ENCODE measurements at regions not wholly inside any gene's neighbourhood (a gene's known extent, or its start where the extent isn't known, plus 50 kb on each side); places are given as distances from the start of the nearest gene placed in this dataset.
A peak's percentile ranks its signal among the peaks of the same experiment; 100 is the strongest.
"Not testable (repeated sequence)": the region's sequence is repeated elsewhere in the genome, so short reads cannot be mapped to it uniquely, and the experiment has no call there.

DNA sequence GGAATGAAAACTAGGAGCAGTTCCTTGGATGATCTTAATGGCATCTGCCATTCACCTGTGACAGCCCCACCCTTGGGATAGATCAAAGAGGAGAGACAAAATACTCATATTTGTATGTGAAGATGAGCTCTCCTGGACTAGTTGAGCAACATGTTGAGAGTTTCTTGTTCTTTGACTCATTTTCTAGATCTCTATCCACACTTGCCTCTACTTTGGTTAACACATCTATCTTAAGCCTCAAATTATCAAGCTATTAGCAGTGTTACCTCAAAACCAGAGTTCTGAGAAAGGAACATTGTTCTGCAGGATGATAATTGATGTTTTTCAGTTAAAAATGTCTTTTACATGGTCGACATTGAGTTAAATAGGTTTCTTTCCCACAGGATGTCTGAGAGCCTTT, 94.2 kb upstream of the TEX13D start:
- no peak for DNase-seq (ENCODE audit: low read depth)

DNA sequence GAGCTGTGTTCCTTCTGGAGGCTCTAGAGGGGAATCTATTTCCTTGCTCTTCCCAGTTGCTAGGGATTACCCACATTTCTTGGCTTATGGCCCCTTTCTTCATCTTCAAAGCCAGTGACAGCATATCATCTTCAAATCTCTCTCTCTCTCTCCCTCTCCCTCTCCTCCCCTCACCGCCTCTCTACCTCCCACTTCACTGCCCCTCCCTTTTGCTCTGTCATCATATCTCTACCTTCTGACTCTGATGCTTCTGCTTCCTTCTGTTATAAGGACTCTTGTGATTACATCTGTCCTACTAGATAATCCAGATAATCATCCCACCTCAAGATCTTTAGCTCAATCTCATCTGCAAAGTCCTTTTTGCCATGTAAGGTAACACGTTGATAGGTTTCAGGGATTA, 93.1 kb upstream of the TEX13D start:
- DNase-seq (ENCODE audit: low read depth): no peak

DNA sequence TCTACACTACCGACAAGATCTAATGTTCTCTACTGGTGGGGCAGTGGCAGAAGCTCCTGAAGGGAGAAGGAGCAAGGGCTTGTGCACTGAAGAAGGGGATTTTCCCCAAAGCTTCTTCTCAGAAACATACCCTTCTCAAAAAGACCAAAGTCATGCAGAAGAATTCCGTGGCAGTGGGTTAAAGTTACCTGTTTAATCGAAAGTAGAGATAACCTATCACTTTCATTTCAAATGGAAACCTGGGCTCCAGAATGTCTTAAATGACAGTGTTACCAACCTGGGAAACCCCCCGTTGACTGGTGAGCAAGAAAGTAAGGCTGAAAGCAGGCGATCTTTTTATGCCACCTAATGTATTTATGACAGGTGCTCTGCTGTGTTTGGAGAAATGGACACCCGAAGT, 92.5 kb upstream of the TEX13D start:
- no peak for DNase-seq (ENCODE audit: low read depth)

DNA sequence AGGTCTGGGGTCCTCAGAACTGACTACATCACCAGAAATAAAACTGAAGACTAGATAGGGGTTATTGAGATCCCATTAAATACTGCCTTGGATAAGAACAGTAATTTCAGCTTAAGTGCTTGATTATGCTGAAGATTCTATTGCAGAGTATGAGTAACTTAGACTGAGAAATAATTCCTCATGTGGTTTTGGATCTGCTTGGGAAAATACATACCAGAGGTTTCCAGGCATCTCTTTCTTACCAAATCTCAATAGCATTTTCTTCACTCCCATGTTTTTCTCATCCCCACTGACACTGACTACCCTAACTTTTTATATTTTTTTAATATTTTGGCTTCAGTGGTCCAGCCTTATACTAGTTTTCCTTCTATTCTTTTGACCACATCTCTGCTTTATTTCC, 92.0 kb upstream of the TEX13D start:
- no peak for DNase-seq (ENCODE audit: low read depth)

DNA sequence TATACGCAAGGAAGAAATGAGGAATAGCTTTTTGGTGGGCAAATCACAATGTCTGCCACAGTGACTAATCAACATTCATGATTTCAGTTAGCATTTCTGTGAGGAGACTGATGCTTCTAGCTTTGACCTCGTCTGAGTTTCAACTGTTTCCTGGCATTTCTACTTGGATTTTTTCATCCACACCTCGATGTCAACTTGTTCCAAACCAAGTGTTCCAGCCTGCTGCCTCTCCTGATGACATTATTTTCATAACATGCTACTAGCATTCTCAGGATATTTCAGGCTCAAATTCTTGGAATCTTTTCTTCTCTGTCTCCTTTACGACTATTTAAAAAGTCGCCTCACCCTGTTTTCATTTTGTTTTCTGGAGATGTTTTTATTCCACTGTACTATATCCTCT, 90.3 kb upstream of the TEX13D start:
- DNase-seq (ENCODE audit: low read depth): no peak

DNA sequence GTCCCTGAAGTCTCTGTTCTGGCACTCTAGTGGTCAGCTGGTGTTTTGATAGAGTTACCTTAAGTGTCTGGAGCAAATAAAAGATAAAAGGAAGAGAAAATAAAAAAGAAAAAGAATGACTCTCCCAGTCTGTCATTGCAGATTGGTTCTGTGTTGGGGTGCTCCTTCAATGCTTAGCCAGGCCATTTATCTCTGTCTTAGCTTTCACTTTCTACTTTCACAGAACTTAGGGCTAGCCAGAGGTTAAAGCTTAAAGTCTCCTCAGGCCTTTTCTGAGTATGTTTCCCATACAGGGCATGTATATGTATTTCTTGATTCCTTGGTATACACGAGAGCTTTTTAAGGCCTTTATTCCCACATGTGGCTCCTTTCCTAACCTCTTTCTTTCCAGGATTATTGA, 83.1 kb upstream of the TEX13D start:
- DNase-seq (ENCODE audit: low read depth): no peak

DNA sequence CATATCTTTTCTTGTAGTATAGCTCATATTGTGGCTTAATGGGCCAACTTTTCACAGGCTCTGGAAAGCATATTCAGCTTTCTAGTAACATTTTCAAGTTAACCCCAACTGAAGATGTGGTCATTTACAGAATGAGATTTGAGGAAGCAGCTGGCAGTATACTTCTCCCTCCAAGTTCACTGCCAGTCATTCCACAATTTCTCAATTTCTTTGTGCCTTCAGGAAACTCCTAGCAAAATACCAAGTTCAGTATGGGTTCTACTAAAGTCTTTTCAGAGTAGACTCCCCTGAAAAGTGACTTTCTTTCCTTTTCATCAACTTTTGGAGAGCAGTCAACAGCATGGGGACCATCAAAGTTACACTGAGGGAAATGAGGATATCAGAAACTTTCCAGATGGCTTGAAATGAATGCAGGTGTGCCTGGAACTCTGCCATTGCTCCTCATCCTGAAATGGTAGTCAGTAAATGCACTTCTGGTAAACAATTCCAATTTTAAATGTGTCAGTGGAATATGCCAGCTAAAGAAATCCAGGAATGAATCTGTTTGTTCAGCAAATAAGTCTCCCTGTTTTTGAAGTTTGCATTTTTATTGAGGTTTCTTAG, 81.5 kb upstream of the TEX13D start:
- no peak for DNase-seq (ENCODE audit: low read depth)

DNA sequence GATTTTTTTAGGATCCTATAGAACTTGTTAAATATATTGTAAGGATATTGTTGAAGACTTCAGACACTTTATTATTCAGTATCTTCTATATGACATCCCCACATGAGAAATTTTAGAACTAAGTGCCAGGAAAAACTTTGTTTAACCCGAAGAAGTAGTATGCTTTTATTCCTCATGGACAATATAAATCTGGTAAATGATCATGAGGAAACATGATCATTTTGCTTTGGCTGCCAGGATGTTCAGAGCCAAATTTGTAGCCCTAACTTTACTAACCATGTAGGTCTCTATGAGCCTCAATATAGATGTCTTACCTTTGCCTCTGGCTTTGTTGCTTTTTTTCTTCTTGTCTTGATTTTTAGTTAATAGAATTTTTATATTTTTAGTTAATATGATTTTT, 77.8 kb upstream of the TEX13D start:
- no peak for DNase-seq (ENCODE audit: low read depth)

DNA sequence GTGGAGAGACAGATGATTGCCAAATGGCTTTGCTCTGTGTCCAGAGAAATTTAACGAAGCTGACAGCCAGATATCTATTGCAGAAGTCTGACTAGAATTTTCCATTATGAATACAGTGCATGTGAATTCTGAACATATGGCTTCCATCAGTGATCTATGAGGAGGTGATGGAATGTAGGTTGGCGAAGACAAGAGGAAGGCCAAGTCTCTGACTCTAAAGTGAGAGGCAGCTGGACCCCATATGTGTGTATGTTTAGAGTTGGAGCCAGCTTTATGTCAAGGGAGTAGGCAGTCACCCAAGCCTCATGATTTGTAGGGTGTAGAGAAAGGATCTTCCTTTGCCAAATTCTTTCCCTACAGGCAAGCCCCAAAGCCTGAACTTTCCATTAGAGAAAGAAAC, 76.2 kb upstream of the TEX13D start:
- DNase-seq (ENCODE audit: low read depth): no peak

DNA sequence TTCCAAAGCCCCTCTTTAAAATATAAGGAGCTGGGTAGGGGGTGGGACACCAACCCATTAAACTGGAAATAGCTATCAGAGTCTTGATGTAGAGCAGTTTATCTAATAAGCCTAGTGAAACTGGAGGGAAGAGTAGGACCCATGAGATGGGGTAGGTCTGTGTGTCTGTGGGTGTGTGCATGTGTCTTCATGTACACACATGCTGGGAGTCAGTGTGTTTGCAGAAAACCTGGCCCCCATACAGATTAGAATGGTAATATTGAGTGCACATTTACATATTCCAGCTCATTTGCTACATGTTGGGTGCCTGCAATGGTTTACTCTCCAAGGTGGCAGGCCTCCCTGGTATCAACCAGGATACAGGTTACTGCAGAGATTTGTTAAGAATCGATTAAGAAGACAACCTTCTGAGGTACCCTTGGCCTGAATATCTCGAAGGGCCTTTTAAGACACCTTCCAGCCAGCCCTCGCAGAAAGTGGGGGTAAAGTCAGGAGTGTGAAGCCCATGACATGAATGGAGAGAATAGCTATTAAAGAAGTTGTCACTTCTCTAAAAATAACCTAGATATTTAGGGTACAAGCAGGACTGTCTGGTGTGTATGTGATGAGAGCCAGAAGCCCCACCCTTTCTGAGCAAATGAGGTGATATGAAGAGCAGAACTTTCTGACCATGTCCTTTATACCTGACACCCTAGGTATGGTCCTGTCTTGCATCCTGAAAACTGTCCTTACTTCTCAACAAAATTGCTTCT, 75.7 kb upstream of the TEX13D start:
- no peak for DNase-seq (ENCODE audit: low read depth)

DNA sequence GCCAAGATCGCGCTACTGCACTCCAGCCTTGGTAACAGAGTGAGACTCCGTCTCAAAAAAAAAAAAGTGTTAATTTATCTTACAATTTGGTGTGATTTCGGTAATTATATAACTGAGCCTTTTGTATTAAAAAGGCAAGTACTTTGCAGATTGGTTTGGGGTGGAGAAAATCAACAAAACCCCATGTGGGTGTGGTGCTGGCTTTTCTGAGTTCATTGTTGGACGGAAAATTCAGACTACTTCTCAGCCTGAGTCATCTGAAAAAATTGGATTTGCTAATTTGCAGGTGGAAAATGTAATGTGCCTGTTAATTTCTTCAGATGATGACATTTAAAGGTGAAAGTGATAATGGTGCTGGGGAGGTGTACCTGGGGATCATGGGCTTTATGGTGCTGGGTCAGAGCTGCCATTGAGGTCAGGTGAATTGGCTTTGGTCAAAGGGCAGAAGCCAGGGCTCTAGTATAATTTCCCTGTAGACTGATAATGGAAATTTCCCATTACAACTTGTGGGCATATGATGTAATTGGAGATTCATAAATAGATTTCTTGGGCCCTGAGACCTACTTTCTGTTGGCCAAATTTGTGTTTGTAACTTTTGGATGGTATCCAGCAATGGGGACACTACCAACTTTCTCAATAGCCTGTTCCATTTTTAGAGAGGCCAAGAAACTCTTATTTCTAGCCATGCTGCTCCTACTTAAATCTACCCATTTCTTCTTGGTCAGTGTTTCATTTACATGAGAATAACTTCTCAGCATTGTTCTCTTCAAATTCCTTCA, 74.3 kb upstream of the TEX13D start:
- DNase-seq (ENCODE audit: low read depth): no peak

DNA sequence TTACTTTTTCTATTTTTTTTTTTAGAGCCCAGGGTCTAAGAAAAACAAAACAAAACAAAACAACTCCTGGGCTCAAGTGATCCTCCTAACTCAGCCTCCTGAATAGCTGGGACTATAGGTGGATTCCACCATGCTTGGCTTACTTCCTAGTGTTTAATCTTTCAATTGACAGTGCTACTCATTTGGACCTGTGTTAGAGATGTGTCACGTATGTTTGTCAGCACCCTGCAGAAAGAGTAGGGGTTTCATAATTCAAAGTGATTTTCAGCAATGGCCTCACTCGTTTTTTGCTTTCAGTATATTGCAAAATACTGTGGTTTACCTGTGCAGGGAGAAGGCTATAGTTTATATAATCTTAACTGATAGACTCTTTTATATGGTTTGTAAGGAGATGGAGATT, 71.6 kb upstream of the TEX13D start:
- DNase-seq (ENCODE audit: low read depth): no peak

DNA sequence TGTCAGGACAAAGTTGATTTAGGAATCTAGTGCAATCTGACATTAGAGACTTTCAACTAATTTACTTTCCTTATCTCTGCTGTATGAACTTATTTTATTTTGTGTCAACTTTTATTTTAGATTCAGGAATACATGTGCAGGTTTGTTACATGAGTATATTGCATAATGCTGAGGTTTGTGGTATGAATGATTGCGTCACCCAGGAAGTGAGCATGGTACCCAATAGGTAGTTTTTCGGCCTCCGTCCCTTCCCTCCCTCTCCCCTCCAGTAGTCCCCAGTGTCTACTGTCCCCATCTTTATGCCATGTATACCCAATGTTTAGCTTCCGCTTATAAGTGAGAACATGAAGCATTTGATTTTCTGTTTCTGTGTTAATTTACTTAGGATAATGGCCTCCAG, 68.7 kb upstream of the TEX13D start:
- no peak for DNase-seq (ENCODE audit: low read depth)

DNA sequence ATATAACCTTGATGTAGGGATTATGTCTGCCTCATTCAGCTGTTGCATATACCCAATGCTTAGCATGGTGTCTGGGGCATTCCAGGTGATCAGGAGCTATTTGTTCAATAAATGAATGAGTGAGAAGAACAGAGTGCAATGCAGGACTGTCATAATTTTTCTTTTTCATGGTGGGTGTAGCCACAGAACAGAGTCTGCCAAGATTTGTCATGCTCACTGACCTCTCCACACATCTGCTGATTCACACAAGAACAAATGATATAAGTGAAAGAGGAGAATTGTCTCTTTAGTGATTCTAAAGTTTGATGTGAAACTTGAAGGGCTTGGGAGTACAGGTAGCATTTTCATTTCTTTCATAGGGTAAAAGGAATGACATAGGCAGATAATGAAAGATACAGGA, 64.4 kb upstream of the TEX13D start:
- no peak for DNase-seq (ENCODE audit: low read depth)

DNA sequence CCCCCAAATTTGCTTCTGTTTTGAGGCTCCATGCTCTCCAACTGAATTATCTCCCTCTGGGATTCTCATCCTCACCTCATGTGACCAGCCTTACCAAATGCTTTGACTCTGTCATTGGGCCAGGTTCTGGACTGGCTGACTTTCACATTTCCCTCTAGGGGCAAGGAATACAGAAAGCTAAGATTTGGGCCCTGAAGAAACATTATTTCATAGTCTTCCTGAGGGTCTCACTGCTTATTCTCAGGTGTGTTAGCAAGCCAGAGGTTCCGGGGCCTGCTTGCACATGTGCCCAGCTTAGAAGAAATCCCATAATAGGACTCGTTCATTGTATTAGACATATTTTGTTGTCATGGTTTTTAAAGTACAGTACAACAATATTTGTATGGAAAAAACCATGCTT, 62.6 kb upstream of the TEX13D start:
- DNase-seq (ENCODE audit: low read depth): no peak

DNA sequence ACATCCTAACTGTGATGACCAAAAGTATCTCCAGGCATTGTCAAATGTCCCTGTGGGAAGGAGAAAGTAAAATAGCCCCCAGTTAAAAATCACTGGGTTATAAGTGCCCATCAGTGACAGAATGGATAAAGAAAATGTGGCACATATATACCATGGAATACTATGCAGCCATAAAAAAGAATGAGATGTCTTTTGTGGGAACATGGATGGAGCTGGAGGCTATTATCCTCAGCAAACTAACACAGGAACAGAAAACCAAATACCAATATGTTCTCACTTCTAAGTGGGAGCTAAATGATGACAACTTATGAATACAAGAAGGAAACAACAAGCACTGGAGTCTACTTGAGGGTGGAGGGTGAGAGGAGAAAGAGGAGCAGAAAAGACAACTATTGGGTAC, 60.9 kb upstream of the TEX13D start:
- DNase-seq (ENCODE audit: low read depth): not testable (repeated sequence)

DNA sequence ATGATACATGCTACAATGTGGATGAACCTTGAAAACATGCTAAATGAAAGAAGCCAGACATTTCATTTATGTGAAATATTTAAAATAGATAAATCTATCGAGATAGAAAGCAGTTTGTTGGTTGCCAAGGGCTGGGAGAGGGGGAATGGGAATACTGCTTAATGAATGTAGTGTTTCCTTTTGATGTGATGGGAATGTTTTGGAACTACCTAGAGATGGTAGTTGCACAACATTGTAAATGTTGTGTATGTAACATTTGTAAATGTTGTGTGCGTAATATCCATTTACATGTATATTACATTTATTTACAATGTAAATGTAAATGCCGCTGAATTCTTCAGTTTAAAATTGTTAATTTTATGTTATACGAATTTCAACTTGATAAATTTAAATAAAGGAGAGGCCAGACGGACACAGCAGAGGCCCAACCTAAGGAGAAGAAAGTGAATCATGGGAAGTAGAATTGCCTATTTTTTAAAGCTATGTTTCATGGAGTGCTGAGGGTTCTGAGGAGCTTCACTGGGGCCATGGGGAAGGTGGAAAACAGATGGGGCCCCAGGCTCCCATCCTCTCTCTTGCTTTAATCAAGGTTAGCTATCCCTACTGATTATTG, 60.0 kb upstream of the TEX13D start:
- no peak for DNase-seq (ENCODE audit: low read depth)

DNA sequence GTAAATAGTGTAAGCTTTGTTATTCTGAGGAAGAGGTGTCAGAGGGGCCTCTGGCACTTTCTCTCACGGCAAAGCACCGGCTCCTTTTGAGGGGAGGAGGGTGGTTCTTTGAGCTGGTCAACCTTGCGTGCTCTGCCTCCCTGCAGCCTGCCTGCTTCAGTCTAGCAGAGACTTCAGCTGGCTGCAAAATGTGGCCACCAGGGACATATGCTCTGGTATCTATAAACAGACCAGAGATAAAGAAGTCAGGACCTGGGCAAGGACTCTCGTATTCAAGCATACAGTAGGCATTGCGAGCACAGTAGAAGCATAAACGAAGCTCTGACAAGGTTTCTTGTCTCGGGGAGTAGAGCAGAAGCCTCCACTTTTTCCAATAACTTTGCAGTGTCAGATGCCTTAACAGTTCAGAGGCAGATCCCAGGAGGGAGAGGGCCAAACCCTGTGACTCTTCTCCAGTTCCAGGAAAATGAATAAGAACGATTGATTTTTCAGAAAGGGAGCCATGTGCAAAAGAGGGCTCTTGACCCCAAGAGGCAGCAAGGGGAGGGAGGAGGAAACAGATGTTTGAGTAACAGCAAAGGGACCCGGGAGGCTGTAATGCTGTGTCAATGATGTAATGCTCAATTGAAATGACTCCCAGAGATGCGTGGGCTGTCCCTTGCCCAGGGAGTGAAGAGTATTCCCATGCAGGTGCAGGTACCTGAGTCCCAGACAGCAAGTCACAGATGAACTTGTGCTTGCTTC, 57.9 kb upstream of the TEX13D start:
- DNase-seq (ENCODE audit: low read depth): no peak

DNA sequence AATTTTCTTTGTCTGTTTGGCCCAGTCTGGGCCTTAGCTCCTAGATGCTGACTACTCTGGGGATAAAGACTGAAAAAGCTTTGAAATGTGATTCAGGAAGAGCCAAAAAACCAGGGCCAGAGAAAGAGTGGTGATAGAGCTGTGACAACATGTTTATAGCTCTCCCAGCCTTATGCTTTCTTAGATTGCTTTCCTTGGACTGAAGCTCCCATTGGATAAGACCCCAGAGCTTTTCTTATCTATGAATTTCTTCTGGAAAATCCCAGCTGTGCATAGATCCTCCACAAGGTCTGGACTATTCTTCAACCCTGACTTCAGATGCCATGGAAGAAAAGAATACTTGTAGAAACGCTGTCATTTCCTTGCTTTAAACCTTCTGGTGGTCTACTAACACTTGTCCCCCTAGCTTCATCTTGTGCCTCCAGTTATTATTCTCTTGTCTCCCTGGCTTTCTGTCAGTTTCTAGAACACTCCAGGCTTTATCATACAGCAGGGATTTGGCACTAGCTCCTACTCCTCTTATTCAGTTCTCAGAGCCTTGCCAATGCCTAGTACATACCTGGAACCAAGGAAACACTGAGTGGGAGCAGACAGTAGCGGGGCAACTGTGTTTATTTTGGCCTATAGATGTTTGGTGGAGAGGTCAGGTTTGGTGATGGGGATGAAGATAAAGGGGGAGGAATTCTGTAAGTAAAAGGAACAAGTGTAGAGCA, 57.1 kb upstream of the TEX13D start:
- no peak for DNase-seq (ENCODE audit: low read depth)

DNA sequence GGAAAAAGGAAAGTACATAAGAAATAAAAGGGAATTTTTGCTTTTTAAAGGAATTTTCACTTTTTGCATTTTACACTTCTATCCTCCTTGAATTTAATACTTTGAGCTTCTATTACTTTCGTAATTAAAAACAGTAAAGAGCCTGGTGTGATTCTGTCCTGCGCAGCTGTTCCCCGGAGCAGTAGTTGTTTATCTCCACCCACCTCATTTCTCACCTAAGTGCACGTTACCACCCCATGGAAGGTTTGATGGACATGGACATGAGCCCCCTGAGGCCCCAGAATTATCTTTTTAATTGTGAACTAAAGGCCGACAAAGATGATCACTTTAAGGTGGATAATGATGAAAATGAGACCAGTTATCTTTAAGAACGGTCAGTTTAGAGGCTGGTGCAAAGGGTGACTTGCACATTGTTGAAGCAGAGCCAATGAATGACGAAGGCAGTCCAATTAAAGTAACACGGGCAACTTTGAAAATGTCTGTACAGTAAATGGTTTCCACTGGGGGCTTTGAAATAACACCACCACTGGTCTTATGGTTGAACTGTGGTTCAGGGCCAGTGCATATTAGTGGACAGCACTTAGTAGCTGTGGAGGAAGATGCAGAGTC, 52.1 kb upstream of the TEX13D start:
- DNase-seq (ENCODE audit: low read depth): peak; percentile 0

DNA sequence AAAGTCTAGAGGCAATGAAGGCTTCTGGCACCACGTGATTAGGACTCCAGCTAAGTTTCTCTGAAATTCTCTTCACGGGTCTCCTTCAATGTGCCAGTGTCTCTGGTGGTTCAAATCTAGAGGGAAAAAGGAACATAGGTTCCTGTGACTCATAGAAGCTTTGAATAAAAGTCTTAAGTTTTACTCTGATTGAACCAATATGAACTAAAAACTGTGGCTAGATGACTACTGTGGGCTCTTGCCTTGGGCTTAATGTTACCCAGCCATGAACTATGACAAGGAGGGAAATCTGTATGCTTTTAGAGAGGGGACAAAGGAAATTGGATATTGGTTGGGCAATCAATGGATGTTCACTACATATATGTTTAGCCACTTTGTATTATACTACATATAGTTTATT, 49.9 kb upstream of the TEX13D start:
- no peak for DNase-seq (ENCODE audit: low read depth)
